ENCODE measurements at regions not wholly inside any gene's neighbourhood (a gene's known extent, or its start where the extent isn't known, plus 50 kb on each side); places are given as distances from the start of the nearest gene placed in this dataset.
A peak's percentile ranks its signal among the peaks of the same experiment; 100 is the strongest.

GRCh38 chr7:52369922-52370321 lies 665.5 kb upstream of the POM121L12 start:
- no peak for DNase-seq (ENCODE audit: low read depth)

GRCh38 chr7:52365349-52365748 lies 670.1 kb upstream of the POM121L12 start:
- DNase-seq (ENCODE audit: low read depth), result no peak

- no peak for DNase-seq (ENCODE audit: low read depth)
These were observed 672.9 kb upstream of the POM121L12 start for GRCh38 chr7:52362521-52362920.

GRCh38 chr7:52360541-52360940 lies 674.9 kb upstream of the POM121L12 start:
- DNase-seq (ENCODE audit: low read depth), result no peak

DNA sequence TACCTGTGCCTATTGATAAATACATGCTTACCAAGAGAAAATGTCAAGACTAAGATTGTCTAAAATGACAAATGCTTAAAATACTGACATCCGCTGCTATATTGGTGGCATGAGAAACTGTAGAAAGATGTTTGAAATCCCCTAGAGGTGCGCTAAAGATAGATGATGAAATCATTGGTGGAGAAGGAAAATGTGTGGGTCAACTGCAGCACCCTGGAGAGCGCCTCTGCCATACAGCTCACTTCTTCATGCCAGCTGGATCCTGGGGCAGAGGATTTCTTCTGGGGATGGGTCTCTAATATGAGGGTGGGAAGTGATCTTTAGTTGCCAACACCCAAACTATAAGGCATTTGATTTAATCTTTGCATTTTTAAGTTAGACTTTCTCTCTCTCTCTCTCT lies 680.4 kb upstream of the POM121L12 start:
- peak; percentile 35 for DNase-seq (ENCODE audit: low read depth)

GRCh38 chr7:52352013-52352981 lies 683.1 kb upstream of the POM121L12 start:
- no peak for DNase-seq (ENCODE audit: low read depth)

DNA sequence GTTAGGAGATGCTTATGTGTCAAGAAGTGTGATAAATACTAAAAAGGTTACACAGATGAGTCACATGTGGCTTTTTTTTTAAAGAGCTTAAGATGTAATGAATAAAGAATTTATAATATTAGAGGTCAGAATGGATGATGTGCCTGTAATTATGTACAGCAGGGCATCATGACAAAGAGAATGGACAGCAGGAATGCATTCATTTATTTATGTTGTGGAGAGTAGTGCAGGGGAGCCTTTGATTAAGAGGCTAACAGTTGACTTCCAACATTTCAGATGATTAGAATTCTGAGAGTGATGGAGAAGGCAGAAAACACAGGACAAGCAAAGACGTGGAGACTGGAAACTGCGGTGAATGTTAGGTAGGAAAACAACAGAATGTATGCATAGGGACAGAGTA lies 691.4 kb upstream of the POM121L12 start:
- no peak for DNase-seq (ENCODE audit: low read depth)

- DNase-seq (ENCODE audit: low read depth), result no peak
These were observed 695.4 kb upstream of the POM121L12 start for GRCh38 chr7:52340067-52340466.

DNA sequence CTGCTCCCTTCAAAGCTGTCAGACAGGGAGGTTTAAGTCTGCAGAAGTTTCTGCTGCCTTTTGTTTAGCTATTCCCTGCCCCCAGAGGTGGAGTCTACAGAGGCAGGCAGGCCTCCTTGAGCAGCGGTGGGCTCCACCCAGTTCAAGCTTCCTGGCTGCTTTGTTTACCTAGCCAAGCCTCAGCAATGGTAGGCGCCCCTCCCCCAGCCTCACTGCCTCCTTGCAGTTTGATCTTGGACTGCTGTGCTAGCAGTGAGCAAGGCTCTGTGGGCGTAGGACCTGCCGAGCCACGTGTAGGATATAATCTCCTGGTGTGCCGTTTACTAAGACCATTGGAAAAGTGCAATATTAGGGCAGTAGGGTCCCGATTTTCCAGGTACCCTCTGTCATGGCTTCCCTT lies 707.1 kb upstream of the POM121L12 start:
- peak; percentile 13 for DNase-seq (ENCODE audit: low read depth)

DNA sequence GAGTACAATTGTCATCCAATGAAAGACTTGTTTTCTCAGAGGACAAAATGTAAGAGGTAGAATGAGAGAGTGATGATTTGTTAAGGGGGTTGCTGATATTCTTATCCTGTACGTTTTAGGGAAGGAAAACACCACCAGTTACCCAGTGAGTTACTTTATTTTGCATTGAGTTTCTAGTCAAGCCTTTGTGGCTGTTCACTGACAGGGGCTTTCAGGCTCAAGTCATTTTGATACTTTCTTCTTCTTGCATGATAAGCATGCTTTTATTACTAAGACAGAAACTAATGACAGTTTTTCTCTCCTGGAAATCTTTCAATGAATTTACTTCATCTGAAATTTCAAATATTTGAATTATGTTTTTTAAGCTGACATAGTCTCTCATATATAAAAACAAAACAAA lies 710.2 kb upstream of the POM121L12 start:
- DNase-seq (ENCODE audit: low read depth), result no peak

DNA sequence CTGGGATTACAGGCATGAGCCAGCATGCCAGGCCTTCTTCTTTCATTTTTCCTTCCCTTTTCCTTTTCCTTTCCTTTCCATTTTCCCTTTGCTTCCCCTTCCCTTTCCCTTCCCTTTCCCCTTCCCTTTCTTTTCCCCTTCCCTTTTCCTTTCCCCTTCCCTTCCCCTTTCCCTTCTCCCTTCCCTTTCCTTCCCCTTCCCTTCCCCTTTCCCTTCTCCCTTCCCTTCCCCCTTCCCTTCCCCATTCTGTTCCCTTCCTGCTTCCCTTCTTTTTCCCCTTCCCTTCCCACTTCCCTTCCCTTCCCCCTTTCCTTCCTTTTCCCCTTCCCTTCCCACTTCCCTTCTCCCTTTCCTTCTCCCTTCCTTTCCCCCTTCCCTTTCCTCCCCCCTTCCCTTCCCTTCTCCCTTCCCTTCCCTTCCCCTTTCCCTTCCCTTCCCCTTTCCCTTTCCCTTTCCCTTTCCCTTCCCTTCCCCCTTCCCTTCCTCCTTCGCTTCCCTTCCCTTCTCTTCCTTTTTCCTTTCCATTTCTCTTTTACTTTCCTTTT lies 712.2 kb upstream of the POM121L12 start:
- no peak for DNase-seq (ENCODE audit: low read depth)

- DNase-seq (ENCODE audit: low read depth), result no peak
These were observed 714.8 kb upstream of the POM121L12 start for GRCh38 chr7:52320610-52321009.

- no peak for DNase-seq (ENCODE audit: low read depth)
These were observed 717.5 kb upstream of the POM121L12 start for GRCh38 chr7:52317921-52318320.

GRCh38 chr7:52311886-52312285 lies 723.5 kb upstream of the POM121L12 start:
- DNase-seq (ENCODE audit: low read depth), result no peak

DNA sequence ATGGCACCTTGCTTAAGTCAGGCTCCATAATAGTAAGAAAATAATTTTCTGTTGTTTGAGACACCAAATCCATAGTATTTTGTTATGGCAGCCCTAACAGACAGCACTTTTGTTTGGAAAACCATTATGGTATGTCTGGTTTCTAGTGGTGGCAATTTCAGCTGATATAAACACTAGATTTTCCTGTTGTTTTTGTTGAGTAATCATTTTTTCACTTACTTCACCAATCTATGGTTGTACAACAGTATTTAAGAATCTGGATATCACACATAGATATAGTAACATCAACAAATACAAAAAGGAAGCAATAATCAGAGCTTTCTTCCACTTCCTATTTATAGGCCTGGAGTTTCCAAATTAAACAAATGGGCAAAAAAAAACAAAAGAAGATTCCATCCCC lies 725.8 kb upstream of the POM121L12 start:
- no peak for DNase-seq (ENCODE audit: low read depth)

DNA sequence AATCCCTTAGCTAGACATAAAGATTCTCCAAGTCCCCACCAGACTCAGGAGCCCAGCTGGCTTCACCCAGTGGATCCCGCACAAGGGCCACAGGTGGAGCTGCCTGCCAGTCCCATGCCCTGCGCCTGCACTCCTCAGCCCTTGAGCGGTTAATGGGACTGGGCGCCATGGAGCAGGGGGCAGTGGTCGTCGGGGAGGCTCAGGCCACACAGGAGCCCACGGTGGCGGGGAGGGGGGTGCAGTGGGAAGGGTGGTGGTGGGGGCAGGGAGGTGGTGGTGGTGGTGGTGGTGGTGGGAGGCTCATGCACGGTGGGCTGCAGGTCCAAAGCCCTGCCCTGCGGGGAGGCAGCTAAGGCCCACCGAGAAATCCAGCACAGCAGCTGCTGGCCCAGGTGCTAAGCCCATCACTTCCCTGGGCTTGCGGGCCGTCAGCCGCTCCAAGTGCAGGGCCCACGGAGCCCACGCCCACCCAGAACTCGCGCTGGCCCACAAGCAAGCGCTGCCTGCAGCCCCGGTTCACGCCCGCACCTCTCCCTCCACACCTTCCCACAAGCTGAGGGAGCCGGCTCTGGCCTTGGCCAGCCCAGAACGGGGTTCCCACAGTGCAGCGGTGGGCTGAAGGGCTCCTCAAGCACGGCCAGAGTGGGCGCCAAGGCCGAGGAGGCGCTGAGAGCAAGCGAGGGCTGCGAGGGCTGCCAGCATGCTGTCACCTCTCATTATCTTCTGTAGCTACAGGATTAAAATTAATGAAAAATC lies 732.5 kb upstream of the POM121L12 start:
- no peak for DNase-seq (ENCODE audit: low read depth)

DNA sequence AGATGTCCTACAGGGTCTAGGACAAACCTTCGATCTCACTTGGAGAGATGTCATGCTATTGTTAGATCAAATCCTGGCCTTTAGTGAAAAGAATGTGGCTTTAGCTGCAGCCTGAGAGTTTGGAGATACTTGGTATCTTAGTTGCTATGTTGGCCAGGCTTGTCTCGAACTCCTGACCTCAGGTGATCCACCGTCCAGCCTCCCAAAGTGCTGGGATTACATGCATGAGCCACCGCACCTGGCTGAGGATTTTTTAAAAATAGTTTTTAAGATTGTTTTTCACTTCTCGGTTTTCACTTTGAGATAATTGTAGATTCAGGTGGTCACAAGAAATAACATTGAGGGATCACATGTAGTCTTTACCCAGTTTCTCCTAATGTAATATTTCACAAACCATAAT lies 738.3 kb upstream of the POM121L12 start:
- no peak for DNase-seq (ENCODE audit: low read depth)

DNA sequence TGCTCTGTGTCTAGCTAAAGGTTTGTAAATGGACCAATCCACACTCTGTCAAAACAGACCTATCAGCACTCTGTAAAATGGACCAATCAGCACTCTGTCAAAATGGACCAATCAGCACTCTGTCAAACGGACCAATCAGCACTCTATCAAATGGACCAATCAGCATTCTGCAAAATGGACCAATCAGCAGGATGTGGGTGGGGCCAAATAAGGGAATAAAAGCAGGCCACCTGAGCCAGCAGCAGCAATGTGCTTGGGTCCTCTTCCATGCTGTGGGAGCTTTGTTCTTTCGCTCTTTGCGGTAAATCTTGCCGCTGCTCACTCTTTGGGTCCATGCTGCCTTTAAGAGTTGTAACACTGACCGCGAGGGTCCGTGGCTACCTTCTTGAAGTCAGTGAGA lies 740.5 kb upstream of the POM121L12 start:
- no peak for DNase-seq (ENCODE audit: low read depth)

- DNase-seq (ENCODE audit: low read depth), result no peak
These were observed 746.2 kb upstream of the POM121L12 start for GRCh38 chr7:52289247-52289646.

- DNase-seq (ENCODE audit: low read depth), result no peak
These were observed 747.7 kb upstream of the POM121L12 start for GRCh38 chr7:52287698-52288097.

DNA sequence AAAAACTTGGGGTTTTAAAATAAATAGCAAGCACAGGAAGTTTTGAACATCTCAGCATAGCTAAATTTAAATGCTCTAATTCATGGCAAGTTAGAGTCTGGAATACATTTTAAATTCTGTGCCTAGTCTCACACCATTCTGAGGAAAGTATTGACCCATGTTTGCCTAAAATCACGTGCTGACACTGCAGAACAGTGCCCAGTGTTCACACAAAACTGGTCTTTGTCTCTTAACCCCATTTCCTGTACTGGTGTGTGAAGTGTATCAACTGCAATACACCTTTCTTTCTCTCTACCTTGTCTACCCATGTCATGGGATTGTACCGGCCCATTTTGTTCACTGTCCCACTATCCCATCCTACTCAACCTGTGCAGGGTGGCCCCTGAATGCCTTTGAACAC lies 749.7 kb upstream of the POM121L12 start:
- DNase-seq (ENCODE audit: low read depth), result no peak

- DNase-seq (ENCODE audit: low read depth), result no peak
These were observed 752.1 kb upstream of the POM121L12 start for GRCh38 chr7:52283335-52283734.
